ENCODE measurements at regions not wholly inside any gene's neighbourhood (a gene's known extent, or its start where the extent isn't known, plus 50 kb on each side); places are given as distances from the start of the nearest gene placed in this dataset.

- peaks cover 7% of the 10 kb centered on the region for H3K4me1 ChIP-seq (ENCODE audit: control insufficient read depth, extremely low read depth, insufficient read depth, low read length)
- no peak overlapping the region for H3K4me3 ChIP-seq (replicated peaks in 1 of 3; ENCODE audit: insufficient read depth in 1 of 3, low read depth in 1 of 3, low read length in 3 of 3)
- H4K20me1 ChIP-seq (replicated peaks; ENCODE audit: control insufficient read depth, extremely low read depth, insufficient read depth, low read length): no peaks in the 10 kb centered on the region
- H3K4me2 ChIP-seq (ENCODE audit: insufficient read depth, low read length): peak overlapping the region; percentile 16
- dilution Hi-C loops (cut with MboI; ENCODE audit: extremely low pct_ligation_motif_present, low sequenced_read_pairs) (no loop called here), intact Hi-C loops (cut with micrococcal nuclease) (loop anchor here (1.0 kb wide), 1 partner anchor 13 kb away; no protein-coding TSS in a partner anchor)
- DNase-seq (ENCODE audit: low read depth, low spot score): peak; percentile 78
- peak overlapping the region; percentile 51 for H2AFZ ChIP-seq (ENCODE audit: low read depth, low read length)
- FAIRE-seq: peak; percentile 69
- no peaks in the 10 kb centered on the region for H3K27me3 ChIP-seq (ENCODE audit: control insufficient read depth in 2 of 2, insufficient read depth in 2 of 2, low read length in 2 of 2)
- H3K79me2 ChIP-seq (ENCODE audit: control insufficient read depth, insufficient read depth, low read length): no peaks in the 10 kb centered on the region
- H3K36me3 ChIP-seq (ENCODE audit: control insufficient read depth in 2 of 2, extremely low read depth in 1 of 2, insufficient read depth in 2 of 2, low read length in 2 of 2): no peaks in the 10 kb centered on the region
- BruUV-seq (replicated peaks): TSS peak; percentile 59
- ChIA-PET POLR2A (interaction anchor here (0.6 kb wide), 1 partner anchor 15 kb away, joined by 4 read pairs; no protein-coding TSS in a partner anchor), CTCF (no interaction called here)
- TF ChIP-seq MAX (IDR thresholded peaks at IDR 0.05; ENCODE audit: insufficient read depth, insufficient read length) (no peak), GATA2 (IDR thresholded peaks at IDR 0.05; ENCODE audit: insufficient read depth, insufficient read length, low read depth, low read length) (no peak)
- no peaks in the 10 kb centered on the region for H3K9me1 ChIP-seq (replicated peaks; ENCODE audit: control insufficient read depth, extremely low read depth, insufficient read depth, low read length)
- no peaks in the 10 kb centered on the region for H3K9me3 ChIP-seq (replicated peaks; ENCODE audit: control insufficient read depth, insufficient read depth, low read length)
- peak overlapping the region; percentile 35 for H3K27ac ChIP-seq (ENCODE audit: insufficient read depth, low read depth, low read length)
- no peak overlapping the region for H3K9ac ChIP-seq (replicated peaks; ENCODE audit: extremely low read depth, insufficient read depth, low read length)
Measured at GRCh38 chrX:22699581-22700091, 300.1 kb upstream of the DDX53 start.

DNA sequence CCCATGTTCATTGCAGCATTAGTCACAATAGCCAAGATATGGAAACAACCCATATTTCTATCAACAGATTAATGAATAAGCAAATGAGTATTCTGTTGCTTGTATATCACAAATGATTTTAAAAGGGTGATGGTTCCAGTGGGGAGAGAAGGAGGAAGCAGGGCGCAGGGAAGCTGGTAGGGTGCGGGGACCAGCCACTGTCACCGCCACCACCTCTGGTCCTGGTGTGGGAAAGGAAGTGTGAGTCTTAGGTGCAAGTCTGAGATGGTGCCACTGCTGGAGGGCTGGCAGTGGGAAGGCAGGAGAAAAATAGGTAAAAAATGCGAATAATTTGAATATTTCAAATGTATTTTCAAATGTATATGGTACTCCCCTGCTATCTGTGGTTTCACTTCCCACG lies 286.8 kb upstream of the DDX53 start:
- no peak overlapping the region for H3K27ac ChIP-seq (ENCODE audit: insufficient read depth, low read depth, low read length)
- no peaks in the 10 kb centered on the region for H3K79me2 ChIP-seq (ENCODE audit: control insufficient read depth, insufficient read depth, low read length)
- H2AFZ ChIP-seq (ENCODE audit: low read depth, low read length): no peak overlapping the region
- no peak overlapping the region for H3K4me3 ChIP-seq (replicated peaks in 1 of 3; ENCODE audit: insufficient read depth in 1 of 3, low read depth in 1 of 3, low read length in 3 of 3)
- no peak overlapping the region for H3K4me2 ChIP-seq (ENCODE audit: insufficient read depth, low read length)
- intact Hi-C loops (cut with micrococcal nuclease) (no loop called here), dilution Hi-C loops (cut with MboI; ENCODE audit: extremely low pct_ligation_motif_present, low sequenced_read_pairs) (no loop called here)
- TF ChIP-seq MAX (IDR thresholded peaks at IDR 0.05; ENCODE audit: insufficient read depth, insufficient read length) (no peak), POLR2A (IDR thresholded peaks at IDR 0.05; ENCODE audit: low read depth, low read length) (no peak), EZH2 (IDR thresholded peaks at IDR 0.05; ENCODE audit: borderline replicate concordance, low read depth, low read length, severe bottlenecking) (no peak), FOS (IDR thresholded peaks at IDR 0.05; ENCODE audit: borderline replicate concordance, insufficient read depth, low read length) (no peak)
- TF ChIP-seq, protein P1, sequence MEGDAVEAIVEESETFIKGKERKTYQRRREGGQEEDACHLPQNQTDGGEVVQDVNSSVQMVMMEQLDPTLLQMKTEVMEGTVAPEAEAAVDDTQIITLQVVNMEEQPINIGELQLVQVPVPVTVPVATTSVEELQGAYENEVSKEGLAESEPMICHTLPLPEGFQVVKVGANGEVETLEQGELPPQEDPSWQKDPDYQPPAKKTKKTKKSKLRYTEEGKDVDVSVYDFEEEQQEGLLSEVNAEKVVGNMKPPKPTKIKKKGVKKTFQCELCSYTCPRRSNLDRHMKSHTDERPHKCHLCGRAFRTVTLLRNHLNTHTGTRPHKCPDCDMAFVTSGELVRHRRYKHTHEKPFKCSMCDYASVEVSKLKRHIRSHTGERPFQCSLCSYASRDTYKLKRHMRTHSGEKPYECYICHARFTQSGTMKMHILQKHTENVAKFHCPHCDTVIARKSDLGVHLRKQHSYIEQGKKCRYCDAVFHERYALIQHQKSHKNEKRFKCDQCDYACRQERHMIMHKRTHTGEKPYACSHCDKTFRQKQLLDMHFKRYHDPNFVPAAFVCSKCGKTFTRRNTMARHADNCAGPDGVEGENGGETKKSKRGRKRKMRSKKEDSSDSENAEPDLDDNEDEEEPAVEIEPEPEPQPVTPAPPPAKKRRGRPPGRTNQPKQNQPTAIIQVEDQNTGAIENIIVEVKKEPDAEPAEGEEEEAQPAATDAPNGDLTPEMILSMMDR (IDR thresholded peaks at IDR 0.05; ENCODE audit: extremely low read depth in 1 of 2, insufficient read depth in 1 of 2, low read depth in 1 of 2, low read length in 2 of 2): no peak
- no peaks in the 10 kb centered on the region for H3K9me3 ChIP-seq (replicated peaks; ENCODE audit: control insufficient read depth, insufficient read depth, low read length)
- H3K9me1 ChIP-seq (replicated peaks; ENCODE audit: control insufficient read depth, extremely low read depth, insufficient read depth, low read length): no peaks in the 10 kb centered on the region
- ChIA-PET CTCF (no interaction called here), POLR2A (no interaction called here)
- H3K27me3 ChIP-seq (ENCODE audit: control insufficient read depth in 2 of 2, insufficient read depth in 2 of 2, low read length in 2 of 2): no peaks in the 10 kb centered on the region
- no peaks in the 10 kb centered on the region for H4K20me1 ChIP-seq (replicated peaks; ENCODE audit: control insufficient read depth, extremely low read depth, insufficient read depth, low read length)
- BruUV-seq (replicated peaks): no TSS peak
- H3K4me1 ChIP-seq (ENCODE audit: control insufficient read depth, extremely low read depth, insufficient read depth, low read length): no peaks in the 10 kb centered on the region
- H3K9ac ChIP-seq (replicated peaks; ENCODE audit: extremely low read depth, insufficient read depth, low read length): no peak overlapping the region
- DNase-seq (ENCODE audit: low read depth, low spot score): no peak
- no peaks in the 10 kb centered on the region for H3K36me3 ChIP-seq (ENCODE audit: control insufficient read depth in 2 of 2, extremely low read depth in 1 of 2, insufficient read depth in 2 of 2, low read length in 2 of 2)
- FAIRE-seq: no peak
